ENCODE measurements at regions not wholly inside any gene's neighbourhood (a gene's known extent, or its start where the extent isn't known, plus 50 kb on each side); places are given as distances from the start of the nearest gene placed in this dataset.

DNA sequence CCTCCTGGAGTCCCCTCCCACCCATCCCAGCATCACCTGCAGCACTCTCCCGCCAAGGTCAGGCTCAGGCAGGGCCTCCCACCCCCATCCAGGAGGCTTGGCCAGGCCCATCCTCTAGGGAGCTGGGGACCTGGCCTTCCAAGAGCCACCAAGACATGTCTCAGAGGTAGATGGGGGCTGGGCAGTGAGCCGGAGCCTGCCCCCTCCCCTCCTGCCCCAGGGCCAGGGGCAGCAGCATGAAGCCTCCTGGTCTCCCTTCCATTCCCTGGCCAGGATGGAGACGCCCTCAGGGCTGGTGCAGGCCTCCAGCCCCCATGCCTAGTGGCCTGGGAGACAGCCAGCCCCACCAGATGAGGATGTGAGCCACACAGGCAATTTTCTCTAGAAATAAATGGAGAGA, 69.3 kb upstream of the C14orf180 start:
- Histone ChIP-seq H3K9me3 (ENCODE audit: control insufficient read depth, low read depth, low read length) (no peaks in the 10 kb centered on the region), H4K20me1 (ENCODE audit: control insufficient read depth, extremely low read depth, insufficient read depth, low read length) (no peaks in the 10 kb centered on the region), H3K9me1 (ENCODE audit: control insufficient read depth, extremely low read depth, insufficient read depth, low read length) (no peaks in the 10 kb centered on the region), H2AFZ (ENCODE audit: control insufficient read depth, low read length) (no peak overlapping the region), H3K27ac (ENCODE audit: control insufficient read depth, insufficient read depth, low read length) (no peak overlapping the region), H3K4me3 (ENCODE audit: control insufficient read depth in 2 of 3, extremely low read depth in 1 of 3, insufficient read depth in 2 of 3, low read depth in 1 of 3, low read length in 3 of 3) (no peak overlapping the region), H3K79me2 (ENCODE audit: control insufficient read depth, insufficient read depth, low read length) (no peaks in the 10 kb centered on the region), H3K4me2 (ENCODE audit: control insufficient read depth, extremely low read depth, insufficient read depth, low read depth, low read length) (no peak overlapping the region), H3K36me3 (ENCODE audit: control insufficient read depth in 2 of 2, extremely low read depth in 1 of 2, insufficient read depth in 2 of 2, low read length in 2 of 2) (no peaks in the 10 kb centered on the region), H3K9ac (ENCODE audit: control insufficient read depth, extremely low read depth, insufficient read depth, low read length) (no peak overlapping the region), H3K27me3 (ENCODE audit: control insufficient read depth, extremely low read depth, insufficient read depth, low read length) (peaks cover 41% of the 10 kb centered on the region), H3K4me1 (ENCODE audit: control insufficient read depth, extremely low read depth, insufficient read depth, low read length) (no peaks in the 10 kb centered on the region)
- no peak for FAIRE-seq
- TF ChIP-seq, protein P1, sequence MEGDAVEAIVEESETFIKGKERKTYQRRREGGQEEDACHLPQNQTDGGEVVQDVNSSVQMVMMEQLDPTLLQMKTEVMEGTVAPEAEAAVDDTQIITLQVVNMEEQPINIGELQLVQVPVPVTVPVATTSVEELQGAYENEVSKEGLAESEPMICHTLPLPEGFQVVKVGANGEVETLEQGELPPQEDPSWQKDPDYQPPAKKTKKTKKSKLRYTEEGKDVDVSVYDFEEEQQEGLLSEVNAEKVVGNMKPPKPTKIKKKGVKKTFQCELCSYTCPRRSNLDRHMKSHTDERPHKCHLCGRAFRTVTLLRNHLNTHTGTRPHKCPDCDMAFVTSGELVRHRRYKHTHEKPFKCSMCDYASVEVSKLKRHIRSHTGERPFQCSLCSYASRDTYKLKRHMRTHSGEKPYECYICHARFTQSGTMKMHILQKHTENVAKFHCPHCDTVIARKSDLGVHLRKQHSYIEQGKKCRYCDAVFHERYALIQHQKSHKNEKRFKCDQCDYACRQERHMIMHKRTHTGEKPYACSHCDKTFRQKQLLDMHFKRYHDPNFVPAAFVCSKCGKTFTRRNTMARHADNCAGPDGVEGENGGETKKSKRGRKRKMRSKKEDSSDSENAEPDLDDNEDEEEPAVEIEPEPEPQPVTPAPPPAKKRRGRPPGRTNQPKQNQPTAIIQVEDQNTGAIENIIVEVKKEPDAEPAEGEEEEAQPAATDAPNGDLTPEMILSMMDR (optimal IDR thresholded peaks at IDR 0.05 in 1 of 3, IDR thresholded peaks at IDR 0.05 in 1 of 3, conservative IDR thresholded peaks at IDR 0.05 in 1 of 3; ENCODE audit: extremely low read depth in 1 of 3, insufficient read depth in 2 of 3, low read length in 3 of 3) = no peak
- TF ChIP-seq EZH2 (IDR thresholded peaks at IDR 0.05; ENCODE audit: low read length) = no peak
- dilution Hi-C loops (cut with MboI; ENCODE audit: extremely low pct_ligation_motif_present, low sequenced_read_pairs) = no loop called here
- DNase-seq (ENCODE audit: low read depth, low spot score) = no peak

DNA sequence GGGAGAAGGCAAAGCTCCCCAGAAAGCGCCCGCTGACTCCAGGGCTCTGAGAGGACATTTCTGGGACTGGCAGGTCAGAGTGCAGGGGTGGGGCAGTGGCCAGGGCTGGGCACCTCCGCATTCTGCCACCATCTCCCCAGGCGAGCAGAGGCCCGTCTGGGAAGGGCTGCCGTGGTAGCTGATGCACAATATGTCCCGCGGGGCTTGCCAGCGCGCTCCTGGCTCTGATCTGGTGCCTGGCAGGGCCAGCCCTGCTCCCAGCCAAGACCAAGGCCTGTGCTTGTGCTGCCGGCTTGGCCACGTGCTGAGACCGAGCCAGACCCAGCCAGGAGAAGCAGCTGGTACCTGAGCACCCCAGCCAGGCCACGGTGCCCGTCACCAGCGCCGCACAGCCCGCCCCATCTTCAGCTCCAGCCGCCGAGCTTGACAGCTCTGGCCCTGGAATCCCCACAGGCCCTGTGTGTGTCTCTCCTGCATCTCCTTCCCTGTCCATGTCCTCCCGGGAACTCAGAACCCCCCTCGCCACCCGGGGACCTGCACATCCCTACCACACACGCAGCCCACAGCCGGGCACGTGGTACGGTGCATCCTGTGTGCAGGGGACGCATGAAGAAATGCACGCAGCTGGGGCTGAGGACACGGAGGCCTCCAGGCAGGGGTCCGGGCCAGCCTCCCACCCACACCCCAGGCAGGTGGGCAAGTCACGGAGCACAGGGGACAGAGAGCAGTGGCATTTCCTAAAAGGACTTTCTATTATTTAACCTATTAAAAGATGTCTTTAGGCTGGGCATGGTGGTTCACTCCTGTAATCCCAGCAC, 68.6 kb upstream of the C14orf180 start:
- H3K27ac ChIP-seq (ENCODE audit: control insufficient read depth, insufficient read depth, low read length) = no peak overlapping the region
- dilution Hi-C loops (cut with MboI; ENCODE audit: extremely low pct_ligation_motif_present, low sequenced_read_pairs) = no loop called here
- peak overlapping the region; percentile 49 for H2AFZ ChIP-seq (ENCODE audit: control insufficient read depth, low read length)
- no peaks in the 10 kb centered on the region for H3K4me1 ChIP-seq (ENCODE audit: control insufficient read depth, extremely low read depth, insufficient read depth, low read length)
- H3K9me3 ChIP-seq (ENCODE audit: control insufficient read depth, low read depth, low read length) = no peaks in the 10 kb centered on the region
- no peak overlapping the region for H3K4me3 ChIP-seq (ENCODE audit: control insufficient read depth in 2 of 3, extremely low read depth in 1 of 3, insufficient read depth in 2 of 3, low read depth in 1 of 3, low read length in 3 of 3)
- no peak for FAIRE-seq
- TF ChIP-seq, protein P1 (optimal IDR thresholded peaks at IDR 0.05 in 1 of 3, IDR thresholded peaks at IDR 0.05 in 1 of 3, conservative IDR thresholded peaks at IDR 0.05 in 1 of 3; ENCODE audit: extremely low read depth in 1 of 3, insufficient read depth in 2 of 3, low read length in 3 of 3) = no peak
- peak; percentile 24 for TF ChIP-seq EZH2 (IDR thresholded peaks at IDR 0.05; ENCODE audit: low read length)
- DNase-seq (ENCODE audit: low read depth, low spot score) = no peak
- H3K27me3 ChIP-seq (ENCODE audit: control insufficient read depth, extremely low read depth, insufficient read depth, low read length) = peaks cover 41% of the 10 kb centered on the region
- no peaks in the 10 kb centered on the region for H3K9me1 ChIP-seq (ENCODE audit: control insufficient read depth, extremely low read depth, insufficient read depth, low read length)
- no peaks in the 10 kb centered on the region for H3K79me2 ChIP-seq (ENCODE audit: control insufficient read depth, insufficient read depth, low read length)
- H3K36me3 ChIP-seq (ENCODE audit: control insufficient read depth in 2 of 2, extremely low read depth in 1 of 2, insufficient read depth in 2 of 2, low read length in 2 of 2) = no peaks in the 10 kb centered on the region
- H3K4me2 ChIP-seq (ENCODE audit: control insufficient read depth, extremely low read depth, insufficient read depth, low read depth, low read length) = no peak overlapping the region
- no peak overlapping the region for H3K9ac ChIP-seq (ENCODE audit: control insufficient read depth, extremely low read depth, insufficient read depth, low read length)
- no peaks in the 10 kb centered on the region for H4K20me1 ChIP-seq (ENCODE audit: control insufficient read depth, extremely low read depth, insufficient read depth, low read length)
